Endodermal cell (in vitro differentiated cells): ENCODE measurements at regions not wholly inside any gene's neighbourhood (a gene's known extent, or its start where the extent isn't known, plus 50 kb on each side); places are given as distances from the start of the nearest gene placed in this dataset.

Experiments
- DNase-seq: peaks from one replicate; pipeline ENCODE4 v3.0.0-alpha.2; 2017
- H3K27ac ChIP-seq: 2 replicates; pipeline ENCODE4 v1.5.1; 2013; ENCODE audit warnings: mild to moderate bottlenecking, low read depth, low read length, moderate library complexity
- H3K27me3 ChIP-seq: 2 replicates; pipeline ENCODE4 v1.6.1; 2013; ENCODE audit warnings: mild to moderate bottlenecking, low read length, moderate library complexity; ENCODE audit not compliant: insufficient read depth, control insufficient read depth, poor library complexity, severe bottlenecking
- H3K36me3 ChIP-seq: 2 replicates; pipeline ENCODE4 v1.7.0; 2013; ENCODE audit warnings: mild to moderate bottlenecking, low read length, moderate library complexity; ENCODE audit not compliant: control insufficient read depth, insufficient read depth
- H3K4me1 ChIP-seq: one replicate; pipeline ENCODE4 v1.7.0; 2013; ENCODE audit warnings: low read length; ENCODE audit not compliant: control insufficient read depth, insufficient read depth
- H3K4me3 ChIP-seq: 2 replicates; pipeline ENCODE4 v1.5.1; 2013; ENCODE audit warnings: mild to moderate bottlenecking, low read length, moderate library complexity
- H3K9ac ChIP-seq: 2 replicates; pipeline ENCODE4 v1.6.1; 2013; ENCODE audit warnings: mild to moderate bottlenecking, low read length, moderate library complexity; ENCODE audit not compliant: poor library complexity, severe bottlenecking; ENCODE audit errors: extremely low read depth
- H3K9me3 ChIP-seq: 2 replicates; pipeline ENCODE4 v1.6.1; 2013; ENCODE audit warnings: mild to moderate bottlenecking, low read length, moderate library complexity; ENCODE audit not compliant: control insufficient read depth
- H3K27ac Mint-ChIP-seq: 2 replicates; pipeline ENCODE4 v1.8.0; 2020; ENCODE audit warnings: mixed read lengths
- H3K27me3 Mint-ChIP-seq: 2 replicates; pipeline ENCODE4 v1.8.0; 2021; ENCODE audit warnings: mild to moderate bottlenecking, mixed read lengths; ENCODE audit not compliant: insufficient read depth
- H3K36me3 Mint-ChIP-seq: 2 replicates; pipeline ENCODE4 v1.8.0; 2020; ENCODE audit warnings: low read depth, mixed read lengths
- H3K4me1 Mint-ChIP-seq: 2 replicates; pipeline ENCODE4 v1.8.0; 2020; ENCODE audit warnings: mixed read lengths
- H3K4me3 Mint-ChIP-seq: 2 replicates; pipeline ENCODE4 v1.8.0; 2020; ENCODE audit warnings: mild to moderate bottlenecking, moderate library complexity, mixed read lengths
- H3K9me3 Mint-ChIP-seq: 2 replicates; pipeline ENCODE4 v1.8.0; 2020; ENCODE audit warnings: mild to moderate bottlenecking, mixed read lengths
- WGBS, 2 experiments: methylation state at CpG; one replicate each; pipeline versions ENCODE4 v1.1.5 to v1.1.7; 2013; ENCODE audit warnings: missing lambda C conversion rate in 2 of 2, mixed read lengths in 1 of 2; ENCODE audit not compliant: insufficient coverage in 1 of 2, insufficient read length in 1 of 2; 5-methylcytosine and 5-hydroxymethylcytosine counted together
- TF ChIP-seq, protein P1 (sequence below): fragments of 200-600 bp; sonication (generic); conservative IDR thresholded peaks from 2 replicates; pipeline ENCODE4 v1.5.0; 2021; ENCODE audit warnings: antibody characterized with exemption, mild to moderate bottlenecking

DNA sequence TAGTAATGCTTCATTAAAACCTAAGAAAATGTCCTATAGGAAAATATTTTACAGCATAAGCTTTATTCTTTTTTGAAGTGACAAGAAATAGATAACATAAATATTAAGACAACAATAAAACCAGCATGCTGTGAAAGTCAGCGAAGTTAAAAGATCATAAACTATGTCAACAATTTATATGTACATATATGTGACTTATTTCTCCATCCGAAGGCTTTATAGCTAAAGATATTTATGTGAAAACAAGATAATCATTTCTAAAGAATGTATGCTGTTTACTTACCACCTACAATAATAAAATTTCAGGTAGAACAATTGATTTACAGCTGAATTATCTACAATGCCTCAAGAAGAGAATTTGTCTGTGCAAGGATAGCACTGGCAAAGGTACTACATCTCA is 283.4 kb downstream of the CRPPA start:
- no peaks in the 10 kb centered on the region for H3K9me3 Mint-ChIP-seq
- TF ChIP-seq, protein P1, sequence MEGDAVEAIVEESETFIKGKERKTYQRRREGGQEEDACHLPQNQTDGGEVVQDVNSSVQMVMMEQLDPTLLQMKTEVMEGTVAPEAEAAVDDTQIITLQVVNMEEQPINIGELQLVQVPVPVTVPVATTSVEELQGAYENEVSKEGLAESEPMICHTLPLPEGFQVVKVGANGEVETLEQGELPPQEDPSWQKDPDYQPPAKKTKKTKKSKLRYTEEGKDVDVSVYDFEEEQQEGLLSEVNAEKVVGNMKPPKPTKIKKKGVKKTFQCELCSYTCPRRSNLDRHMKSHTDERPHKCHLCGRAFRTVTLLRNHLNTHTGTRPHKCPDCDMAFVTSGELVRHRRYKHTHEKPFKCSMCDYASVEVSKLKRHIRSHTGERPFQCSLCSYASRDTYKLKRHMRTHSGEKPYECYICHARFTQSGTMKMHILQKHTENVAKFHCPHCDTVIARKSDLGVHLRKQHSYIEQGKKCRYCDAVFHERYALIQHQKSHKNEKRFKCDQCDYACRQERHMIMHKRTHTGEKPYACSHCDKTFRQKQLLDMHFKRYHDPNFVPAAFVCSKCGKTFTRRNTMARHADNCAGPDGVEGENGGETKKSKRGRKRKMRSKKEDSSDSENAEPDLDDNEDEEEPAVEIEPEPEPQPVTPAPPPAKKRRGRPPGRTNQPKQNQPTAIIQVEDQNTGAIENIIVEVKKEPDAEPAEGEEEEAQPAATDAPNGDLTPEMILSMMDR, result no peak
- Histone ChIP-seq H3K27ac (no peak overlapping the region), H3K9ac (no peak overlapping the region), H3K4me3 (no peak overlapping the region), H3K4me1 (no peaks in the 10 kb centered on the region), H3K27me3 (no peaks in the 10 kb centered on the region), H3K9me3 (no peaks in the 10 kb centered on the region), H3K36me3 (no peaks in the 10 kb centered on the region)
- no peaks in the 10 kb centered on the region for H3K27me3 Mint-ChIP-seq
- H3K27ac Mint-ChIP-seq, result no peak overlapping the region
- no peaks in the 10 kb centered on the region for H3K4me1 Mint-ChIP-seq
- H3K4me3 Mint-ChIP-seq, result no peak overlapping the region
- WGBS, 2 experiments, result 100% methylated on average over 1 of the region's 2 CpGs; no CpG with 5 or more reads in 1 of the 2 experiments
- H3K36me3 Mint-ChIP-seq, result no peaks in the 10 kb centered on the region
- DNase-seq, result no peak

DNA sequence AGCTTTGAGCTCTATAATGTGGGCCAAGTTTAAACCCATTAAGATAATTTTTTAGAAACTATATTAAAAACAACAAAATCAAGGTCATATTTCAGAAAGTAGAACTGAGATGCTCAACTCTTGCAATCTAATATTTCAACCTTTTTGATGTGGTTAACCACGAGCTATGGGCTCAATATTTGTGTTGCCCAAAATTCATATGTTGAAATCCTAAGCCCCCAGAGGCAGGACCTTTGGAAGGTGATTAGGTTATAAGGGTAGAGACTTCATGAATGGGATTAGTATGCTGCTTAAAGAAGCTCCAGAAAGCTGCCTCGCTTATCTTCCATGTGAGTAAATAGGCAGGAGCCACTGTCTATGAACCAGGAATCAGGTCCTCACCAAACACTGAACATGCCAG is 284.4 kb downstream of the CRPPA start:
- Mint-ChIP-seq H3K4me3 (no peak overlapping the region), H3K4me1 (no peaks in the 10 kb centered on the region), H3K36me3 (no peaks in the 10 kb centered on the region), H3K27me3 (no peaks in the 10 kb centered on the region), H3K27ac (no peak overlapping the region), H3K9me3 (no peaks in the 10 kb centered on the region)
- no peaks in the 10 kb centered on the region for H3K4me1 ChIP-seq
- DNase-seq, result no peak
- 83 to 86% methylated on average over 1 to 2 of the region's 2 CpGs for WGBS, 2 experiments
- H3K27me3 ChIP-seq, result no peaks in the 10 kb centered on the region
- no peak overlapping the region for H3K9ac ChIP-seq
- no peak overlapping the region for H3K27ac ChIP-seq
- H3K9me3 ChIP-seq, result no peaks in the 10 kb centered on the region
- no peak overlapping the region for H3K4me3 ChIP-seq
- TF ChIP-seq, protein P1, result no peak
- H3K36me3 ChIP-seq, result no peaks in the 10 kb centered on the region

DNA sequence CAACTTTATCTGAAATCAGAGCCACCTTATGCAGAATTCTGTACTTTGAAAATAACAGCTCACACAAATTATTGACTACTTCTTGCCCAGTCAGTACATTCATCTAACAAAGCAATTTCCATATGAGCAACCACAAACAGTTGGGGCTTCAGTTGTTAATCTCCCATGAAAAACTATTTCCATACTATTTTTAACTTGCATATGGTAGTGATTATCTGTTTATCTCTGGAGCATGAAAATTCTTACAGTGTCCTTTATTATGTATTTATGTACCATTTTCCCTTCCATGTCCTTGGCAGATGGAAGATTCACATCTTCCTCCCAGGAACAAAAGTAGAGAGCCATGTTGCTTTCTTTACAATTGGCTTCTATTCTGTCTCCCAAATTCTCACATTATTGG is 285.7 kb downstream of the CRPPA start:
- H3K27ac Mint-ChIP-seq, result no peak overlapping the region
- H3K9me3 ChIP-seq, result no peaks in the 10 kb centered on the region
- TF ChIP-seq, protein P1, result no peak
- H3K9me3 Mint-ChIP-seq, result no peaks in the 10 kb centered on the region
- no peak overlapping the region for H3K9ac ChIP-seq
- H3K27ac ChIP-seq, result no peak overlapping the region
- no peaks in the 10 kb centered on the region for H3K4me1 Mint-ChIP-seq
- H3K36me3 ChIP-seq, result no peaks in the 10 kb centered on the region
- H3K4me3 ChIP-seq, result no peak overlapping the region
- H3K36me3 Mint-ChIP-seq, result no peaks in the 10 kb centered on the region
- no peaks in the 10 kb centered on the region for H3K27me3 ChIP-seq
- H3K4me3 Mint-ChIP-seq, result no peak overlapping the region
- no peaks in the 10 kb centered on the region for H3K4me1 ChIP-seq
- no peaks in the 10 kb centered on the region for H3K27me3 Mint-ChIP-seq
- DNase-seq, result no peak
